ENCODE measurements at regions not wholly inside any gene's neighbourhood (a gene's known extent, or its start where the extent isn't known, plus 50 kb on each side); places are given as distances from the start of the nearest gene placed in this dataset.

- Mint-ChIP-seq H3K27me3 (ENCODE audit: insufficient read depth) (no peaks in the 10 kb centered on the region), H3K36me3 (ENCODE audit: low read depth) (no peaks in the 10 kb centered on the region), H3K4me1 (no peaks in the 10 kb centered on the region), H3K27ac (no peak overlapping the region), H3K4me3 (no peak overlapping the region), H3K9me3 (no peaks in the 10 kb centered on the region)
- no peak overlapping the region for H3K9ac ChIP-seq (ENCODE audit: extremely low read depth, low read length, poor library complexity, severe bottlenecking)
- 80 to 90% methylated on average over 2 to 3 of the region's 3 CpGs for WGBS, 2 experiments (ENCODE audit: insufficient coverage in 1 of 2, insufficient read length in 1 of 2)
- H3K4me3 ChIP-seq (ENCODE audit: low read length), result no peak overlapping the region
- no peaks in the 10 kb centered on the region for H3K36me3 ChIP-seq (ENCODE audit: control insufficient read depth, insufficient read depth, low read length)
- no peaks in the 10 kb centered on the region for H3K9me3 ChIP-seq (ENCODE audit: control insufficient read depth, low read length)
- H3K27me3 ChIP-seq (ENCODE audit: control insufficient read depth, insufficient read depth, low read length, poor library complexity, severe bottlenecking), result no peaks in the 10 kb centered on the region
- no peaks in the 10 kb centered on the region for H3K4me1 ChIP-seq (ENCODE audit: control insufficient read depth, insufficient read depth, low read length)
- H3K27ac ChIP-seq (ENCODE audit: low read depth, low read length), result no peak overlapping the region
- no peak for DNase-seq
- TF ChIP-seq CTCF (conservative IDR thresholded peaks at IDR 0.05), result no peak
These were observed 249.9 kb downstream of the PAPSS1 start for GRCh38 chr4:107470173-107470572.

GRCh38 chr4:107468812-107469211 lies 251.2 kb downstream of the PAPSS1 start:
- no peak for DNase-seq
- Histone ChIP-seq H3K9me3 (ENCODE audit: control insufficient read depth, low read length) (no peaks in the 10 kb centered on the region), H3K9ac (ENCODE audit: extremely low read depth, low read length, poor library complexity, severe bottlenecking) (no peak overlapping the region), H3K27me3 (ENCODE audit: control insufficient read depth, insufficient read depth, low read length, poor library complexity, severe bottlenecking) (no peaks in the 10 kb centered on the region), H3K4me1 (ENCODE audit: control insufficient read depth, insufficient read depth, low read length) (no peaks in the 10 kb centered on the region), H3K36me3 (ENCODE audit: control insufficient read depth, insufficient read depth, low read length) (no peaks in the 10 kb centered on the region), H3K4me3 (ENCODE audit: low read length) (no peak overlapping the region), H3K27ac (ENCODE audit: low read depth, low read length) (no peak overlapping the region)
- H3K4me1 Mint-ChIP-seq, result no peaks in the 10 kb centered on the region
- no peak overlapping the region for H3K4me3 Mint-ChIP-seq
- WGBS, 2 experiments (ENCODE audit: insufficient coverage in 1 of 2, insufficient read length in 1 of 2), result 86 to 89% methylated on average over 3 of the region's 3 CpGs
- no peaks in the 10 kb centered on the region for H3K9me3 Mint-ChIP-seq
- no peaks in the 10 kb centered on the region for H3K27me3 Mint-ChIP-seq (ENCODE audit: insufficient read depth)
- H3K27ac Mint-ChIP-seq, result no peak overlapping the region
- H3K36me3 Mint-ChIP-seq (ENCODE audit: low read depth), result no peaks in the 10 kb centered on the region
- TF ChIP-seq CTCF (conservative IDR thresholded peaks at IDR 0.05), result no peak

GRCh38 chr4:107468156-107468555 lies 251.9 kb downstream of the PAPSS1 start:
- WGBS, 2 experiments (ENCODE audit: insufficient coverage in 1 of 2, insufficient read length in 1 of 2), result 86% methylated on average over 1 of the region's 1 CpG; no CpG with 5 or more reads in 1 of the 2 experiments
- no peaks in the 10 kb centered on the region for H3K4me1 Mint-ChIP-seq

More at GRCh38 chr4:107468156-107468555, 251.9 kb downstream of the PAPSS1 start:
- no peak overlapping the region for H3K27ac ChIP-seq (ENCODE audit: low read depth, low read length)
- Mint-ChIP-seq H3K27ac (no peak overlapping the region), H3K9me3 (peaks cover 2% of the 10 kb centered on the region), H3K36me3 (ENCODE audit: low read depth) (no peaks in the 10 kb centered on the region), H3K4me3 (no peak overlapping the region), H3K27me3 (ENCODE audit: insufficient read depth) (no peaks in the 10 kb centered on the region)
- no peaks in the 10 kb centered on the region for H3K27me3 ChIP-seq (ENCODE audit: control insufficient read depth, insufficient read depth, low read length, poor library complexity, severe bottlenecking)
- H3K9me3 ChIP-seq (ENCODE audit: control insufficient read depth, low read length), result no peaks in the 10 kb centered on the region
- no peak overlapping the region for H3K9ac ChIP-seq (ENCODE audit: extremely low read depth, low read length, poor library complexity, severe bottlenecking)
- TF ChIP-seq CTCF (conservative IDR thresholded peaks at IDR 0.05), result no peak
- no peak for DNase-seq
- no peak overlapping the region for H3K4me3 ChIP-seq (ENCODE audit: low read length)
- no peaks in the 10 kb centered on the region for H3K36me3 ChIP-seq (ENCODE audit: control insufficient read depth, insufficient read depth, low read length)
- no peaks in the 10 kb centered on the region for H3K4me1 ChIP-seq (ENCODE audit: control insufficient read depth, insufficient read depth, low read length)

Data from endodermal cell (in vitro differentiated cells).